ENCODE measurements at regions not wholly inside any gene's neighbourhood (a gene's known extent, or its start where the extent isn't known, plus 50 kb on each side); places are given as distances from the start of the nearest gene placed in this dataset.

DNA sequence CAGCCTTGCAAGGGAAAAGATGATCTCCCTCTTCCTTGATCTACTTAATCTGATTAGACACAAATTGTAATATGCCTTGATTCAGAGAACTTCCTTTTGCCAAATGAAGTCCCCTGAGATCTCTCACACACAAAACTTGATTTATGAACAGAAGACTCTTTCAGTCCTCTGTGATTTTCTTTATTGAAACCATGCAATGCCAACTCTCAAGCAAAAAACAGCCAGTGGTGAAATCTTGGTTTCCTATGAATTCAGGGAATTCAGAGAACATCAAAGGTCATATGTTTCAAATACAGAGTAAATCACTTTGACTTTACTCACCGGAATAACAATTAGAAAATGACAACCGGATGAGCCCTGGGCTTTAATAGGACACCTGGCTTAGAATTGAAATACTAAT, 211.7 kb downstream of the ABHD5 start:
- no peak for DNase-seq

DNA sequence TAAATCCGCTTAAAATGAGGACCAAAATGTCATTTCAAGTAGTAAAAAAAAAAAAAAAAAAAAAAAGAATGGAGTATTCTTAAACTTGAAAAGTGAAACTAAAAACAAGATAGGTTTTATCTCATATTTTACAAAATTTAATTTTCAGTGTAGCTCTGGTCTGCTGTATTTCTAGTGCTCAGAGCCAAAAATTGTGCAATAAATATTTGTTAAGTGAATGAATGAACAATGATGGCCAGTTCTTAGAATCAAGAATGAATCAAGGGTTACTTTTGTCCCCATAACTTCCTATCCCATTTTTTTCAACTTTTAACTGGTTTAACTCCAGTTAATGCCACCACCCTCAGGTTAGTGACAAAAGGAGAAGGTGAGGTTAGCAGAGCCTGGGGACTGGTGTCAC, 214.4 kb downstream of the ABHD5 start:
- DNase-seq: no peak

DNA sequence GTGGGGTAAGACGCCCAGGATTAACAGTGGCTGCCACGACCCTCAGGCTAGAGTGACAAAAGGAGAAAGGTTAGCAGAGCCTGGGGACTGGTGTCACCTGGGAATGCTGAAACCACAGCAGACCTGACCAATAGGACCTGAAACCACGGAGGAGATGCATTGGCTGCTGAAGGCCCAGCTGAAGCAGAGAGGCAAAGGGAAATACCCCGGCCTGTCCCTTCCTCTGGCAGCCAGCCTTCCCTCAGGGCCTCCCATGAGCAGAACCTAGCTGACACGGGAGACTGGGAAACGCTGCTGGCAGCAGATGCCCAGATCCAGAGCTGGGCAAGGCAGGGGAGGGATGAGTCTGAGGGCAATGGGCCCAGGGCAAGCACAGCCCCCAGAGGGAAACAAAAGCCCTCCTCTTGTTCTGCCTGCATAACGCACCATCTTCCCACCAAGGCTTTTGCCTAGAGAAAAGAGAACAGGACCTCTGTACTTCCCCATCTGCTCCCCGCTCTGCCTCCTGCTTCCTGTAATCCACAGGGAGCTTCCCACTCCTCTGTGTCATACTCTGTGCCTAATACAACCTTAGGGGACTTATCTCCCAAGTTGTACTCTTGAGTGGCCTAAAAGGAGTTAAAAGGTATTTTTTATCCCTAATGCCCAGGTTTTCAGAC, 216.2 kb downstream of the ABHD5 start:
- peak; percentile 85 to 93 (median 87) for DNase-seq

DNA sequence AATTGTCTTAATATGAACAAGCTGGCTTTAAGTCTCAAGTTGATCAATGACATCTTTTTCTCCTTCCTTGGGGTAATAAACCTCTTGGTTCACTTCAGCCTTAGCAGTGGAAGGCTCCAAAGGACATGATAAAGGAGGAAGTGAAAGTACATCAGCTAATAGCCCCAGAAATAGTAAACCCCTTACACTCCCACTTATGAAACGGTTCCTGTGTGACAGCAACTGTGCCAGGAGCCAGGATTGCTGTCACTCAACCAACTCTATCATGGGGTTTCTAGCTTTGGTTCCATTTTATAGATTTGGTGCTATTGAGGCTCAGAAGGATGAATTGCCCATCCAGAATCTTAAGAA, 216.7 kb downstream of the ABHD5 start:
- DNase-seq: peak; percentile 82 to 91 (median 85)

DNA sequence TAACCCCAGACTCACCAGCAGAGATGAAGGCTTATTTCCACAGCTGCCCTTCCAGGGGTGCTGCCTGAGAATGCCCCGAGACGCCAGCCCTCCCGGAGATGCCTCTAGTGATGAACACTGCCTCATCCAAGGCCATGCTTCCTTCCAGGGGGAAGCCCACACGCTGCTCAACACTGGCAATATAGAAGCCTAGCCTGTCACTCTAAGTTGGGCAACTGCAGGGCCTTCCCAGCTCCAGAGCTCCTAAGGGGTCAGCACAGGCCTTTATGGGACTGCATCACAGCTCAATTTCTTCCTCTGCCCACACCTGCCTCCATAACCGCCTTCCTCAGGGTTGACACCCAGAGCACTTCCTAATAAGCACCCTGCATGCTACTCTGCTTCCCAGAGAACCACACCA, 217.7 kb downstream of the ABHD5 start:
- DNase-seq: peak; percentile 27 to 58 (median 39)

DNA sequence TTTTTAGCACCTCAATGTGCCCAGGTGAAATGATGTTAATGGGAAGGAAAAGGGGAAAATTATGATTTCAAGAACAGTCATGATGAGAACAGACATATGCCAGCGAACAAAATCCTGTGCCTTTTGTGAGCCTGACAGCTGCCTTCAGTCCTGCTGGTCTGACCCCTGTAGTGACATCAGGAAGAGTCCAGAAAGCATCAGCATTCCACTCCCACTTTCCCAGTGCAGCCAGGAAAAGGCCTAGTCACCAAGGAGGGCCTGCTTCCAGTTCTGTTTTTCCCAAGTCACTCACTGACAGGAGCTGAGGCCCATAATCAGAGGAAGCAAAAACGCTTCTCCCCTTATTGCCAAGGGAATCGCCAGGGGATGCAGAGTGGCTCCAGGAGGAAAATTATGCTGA, 218.4 kb downstream of the ABHD5 start:
- DNase-seq: no peak

DNA sequence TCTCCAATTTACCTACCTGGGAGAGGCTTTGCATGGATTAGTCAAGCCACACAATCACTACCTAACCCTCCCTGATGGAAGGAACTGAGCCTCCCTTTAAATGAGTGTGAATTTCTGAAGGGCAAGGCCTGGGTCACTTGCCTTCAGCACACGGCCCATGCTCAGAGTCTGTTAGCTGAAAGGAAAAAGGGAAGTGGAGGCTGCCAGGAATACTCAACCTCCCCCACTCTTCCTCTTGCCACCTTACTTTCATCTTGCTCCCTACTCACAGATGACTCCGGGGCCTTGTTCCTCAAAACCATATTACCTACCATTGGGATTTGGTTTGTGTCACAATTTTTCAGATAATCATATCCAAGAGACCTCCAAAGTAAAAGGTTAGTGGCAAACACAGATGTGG, 220.0 kb downstream of the ABHD5 start:
- peak; percentile 42 to 63 (median 59) for DNase-seq

DNA sequence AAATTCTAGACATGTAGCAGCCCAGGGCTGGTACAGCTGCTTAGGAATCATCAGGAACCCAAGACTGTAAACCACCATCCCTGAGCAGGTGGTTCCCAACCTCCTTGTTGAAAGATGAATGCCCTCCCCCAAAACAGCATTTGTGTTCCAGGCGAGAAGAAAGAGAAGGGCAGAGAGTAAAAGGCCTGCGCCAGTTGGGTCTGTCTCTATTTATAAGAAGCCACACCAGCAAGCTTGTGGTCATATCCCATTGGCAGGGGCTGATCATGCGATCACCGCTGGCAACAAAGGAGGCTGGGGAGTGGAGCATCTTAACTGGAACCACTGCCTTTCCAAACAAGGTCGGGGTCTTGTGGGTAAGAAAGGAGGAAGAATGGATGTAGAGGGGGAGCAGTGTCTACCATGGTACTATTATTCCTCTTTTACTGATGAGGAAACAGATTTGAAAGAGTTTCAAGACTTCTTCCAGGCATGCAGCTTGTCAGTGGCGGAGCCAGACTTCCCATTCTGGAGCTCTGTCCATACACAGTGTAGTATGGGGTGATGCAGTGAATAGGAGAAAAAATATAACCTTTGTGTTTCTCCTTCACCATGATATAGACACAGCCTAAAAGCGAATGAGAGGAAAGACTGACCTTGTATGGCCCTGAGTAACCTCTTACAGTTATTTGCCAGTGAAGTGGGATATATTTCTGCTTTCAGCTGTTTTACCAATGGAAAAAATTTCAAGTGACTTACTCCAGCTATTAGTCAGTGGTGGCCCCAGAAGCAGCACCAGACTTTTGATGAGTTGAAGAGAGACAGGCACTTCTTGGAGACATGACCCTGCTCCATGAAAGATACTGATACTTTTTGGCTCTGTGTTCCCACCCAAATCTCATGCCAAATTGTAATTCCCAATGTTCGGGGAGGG, 222.6 kb downstream of the ABHD5 start:
- no peak for DNase-seq

DNA sequence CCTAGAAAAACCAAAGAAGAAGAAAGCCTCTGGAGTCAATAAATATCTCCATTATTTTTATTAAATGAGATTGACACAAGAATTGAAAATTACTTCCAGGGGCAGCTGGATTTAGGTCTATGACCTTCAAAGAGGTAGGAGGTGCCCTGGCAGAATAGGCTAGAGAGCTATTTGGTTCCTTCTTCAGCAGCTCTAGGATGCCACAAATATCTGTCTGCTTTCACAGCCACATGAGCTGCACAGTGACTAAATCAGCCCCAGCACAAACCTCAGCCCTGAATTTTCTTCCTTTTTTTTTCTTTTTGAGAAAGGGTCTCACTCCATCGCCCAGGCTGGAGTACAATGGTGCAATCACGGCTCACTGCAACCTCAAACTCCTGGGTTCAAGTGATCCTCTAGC, 223.5 kb downstream of the ABHD5 start:
- DNase-seq: no peak

DNA sequence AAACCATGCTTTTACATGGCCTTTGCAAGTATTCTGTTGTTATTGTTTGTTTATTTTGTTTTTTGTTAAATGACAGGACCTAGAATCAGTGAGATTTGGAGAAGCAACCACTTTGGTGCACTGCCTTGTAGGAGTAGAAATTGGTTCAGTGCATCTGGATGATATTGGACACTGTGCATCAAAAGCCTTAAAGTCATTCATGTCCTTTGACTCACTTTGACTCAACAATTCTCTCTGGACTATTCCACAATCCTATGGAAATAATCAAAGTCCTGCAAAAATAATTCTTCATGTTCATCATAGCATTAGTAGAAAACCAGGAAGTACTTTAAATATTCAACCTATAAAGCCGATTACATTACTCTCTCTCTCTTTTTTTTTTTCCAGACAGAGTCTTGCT, 224.8 kb downstream of the ABHD5 start:
- peak in 1 of 3 donors; percentile 12 for DNase-seq

DNA sequence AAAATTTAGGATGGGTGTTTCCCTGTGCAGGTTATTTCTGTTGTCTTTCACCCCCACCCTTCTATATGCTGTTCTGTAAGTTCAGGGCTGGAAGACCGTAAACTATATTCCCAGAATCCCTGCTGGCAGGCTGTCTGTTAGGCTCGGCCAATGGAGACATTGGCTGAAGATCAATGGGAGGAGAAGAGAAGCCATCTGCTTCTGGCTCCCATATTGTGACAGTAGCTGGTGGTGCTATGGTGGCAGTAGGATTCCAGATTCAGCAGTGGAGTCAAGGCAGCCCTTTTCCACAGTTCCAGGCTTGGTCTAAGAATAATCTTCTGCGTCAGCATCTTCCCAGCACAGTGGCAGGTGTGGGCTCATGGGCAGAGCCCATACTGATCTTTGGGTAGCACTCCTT, 226.6 kb downstream of the ABHD5 start:
- DNase-seq: no peak

DNA sequence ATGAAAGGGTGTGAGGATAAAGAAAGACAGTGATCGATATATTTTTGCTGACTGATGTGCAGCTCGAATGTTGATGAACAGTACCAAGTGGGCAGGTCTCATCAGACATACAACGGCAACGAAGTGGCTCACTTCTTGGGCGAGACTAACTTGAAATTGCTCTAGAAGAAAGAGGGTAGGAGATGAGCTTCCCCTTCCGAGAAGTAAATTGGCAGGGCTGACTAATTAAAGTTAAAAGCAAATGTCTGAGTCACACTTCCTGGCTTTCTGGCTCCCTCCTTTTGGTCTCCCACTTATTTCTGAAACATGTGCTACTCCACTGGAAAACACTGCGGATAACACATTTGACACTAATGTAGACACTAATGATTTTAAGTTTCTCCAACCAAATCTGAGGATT, 228.3 kb downstream of the ABHD5 start:
- peak; percentile 37 to 66 (median 52) for DNase-seq

DNA sequence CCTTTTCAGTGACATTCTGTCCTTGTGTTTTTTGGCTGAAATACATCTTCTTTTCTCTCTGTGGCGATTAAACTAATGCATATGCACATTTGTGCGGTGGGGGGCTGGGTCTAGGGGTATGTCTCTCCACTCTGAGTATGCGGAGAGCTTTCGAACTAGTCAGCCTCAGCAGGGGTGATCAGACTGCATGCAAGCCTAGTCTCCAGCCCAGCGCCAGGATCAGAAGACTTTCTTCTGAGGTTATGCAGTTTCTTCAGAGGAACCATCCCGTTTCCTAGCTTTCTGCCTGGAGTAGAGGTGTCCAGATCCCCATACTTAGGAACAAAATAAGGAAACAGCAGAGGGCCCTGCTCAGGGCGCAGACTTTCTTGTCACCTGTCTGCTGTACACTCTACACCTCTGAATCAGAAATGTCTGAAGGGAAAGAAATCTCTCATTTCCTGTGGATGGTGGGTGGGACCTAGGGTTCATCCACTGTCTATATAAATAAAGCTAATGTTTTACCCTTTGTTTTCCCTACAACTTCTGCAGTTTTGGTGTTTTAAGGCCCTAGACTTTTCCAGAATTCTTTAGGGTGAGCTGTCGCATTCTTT, 230.4 kb downstream of the ABHD5 start:
- DNase-seq: no peak

DNA sequence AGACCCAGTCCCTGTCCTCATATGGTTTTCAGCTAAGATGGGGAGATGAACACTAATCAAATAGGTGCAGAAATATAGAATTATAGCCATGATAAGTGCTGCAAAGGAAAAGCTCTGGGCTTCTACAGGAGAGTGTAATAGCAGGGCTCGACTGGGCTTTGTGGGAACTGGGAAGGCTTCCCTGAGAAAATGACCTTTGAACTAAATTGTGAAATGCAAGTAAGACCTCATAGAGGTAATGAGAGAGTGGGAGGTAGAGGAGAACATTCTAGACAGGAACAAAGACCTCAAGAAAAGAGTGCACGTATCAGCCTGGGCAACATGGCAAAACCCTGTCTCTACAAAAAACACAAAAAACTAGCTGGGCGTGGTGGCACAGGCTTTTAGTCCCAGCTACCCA, 231.6 kb downstream of the ABHD5 start:
- DNase-seq: no peak

DNA sequence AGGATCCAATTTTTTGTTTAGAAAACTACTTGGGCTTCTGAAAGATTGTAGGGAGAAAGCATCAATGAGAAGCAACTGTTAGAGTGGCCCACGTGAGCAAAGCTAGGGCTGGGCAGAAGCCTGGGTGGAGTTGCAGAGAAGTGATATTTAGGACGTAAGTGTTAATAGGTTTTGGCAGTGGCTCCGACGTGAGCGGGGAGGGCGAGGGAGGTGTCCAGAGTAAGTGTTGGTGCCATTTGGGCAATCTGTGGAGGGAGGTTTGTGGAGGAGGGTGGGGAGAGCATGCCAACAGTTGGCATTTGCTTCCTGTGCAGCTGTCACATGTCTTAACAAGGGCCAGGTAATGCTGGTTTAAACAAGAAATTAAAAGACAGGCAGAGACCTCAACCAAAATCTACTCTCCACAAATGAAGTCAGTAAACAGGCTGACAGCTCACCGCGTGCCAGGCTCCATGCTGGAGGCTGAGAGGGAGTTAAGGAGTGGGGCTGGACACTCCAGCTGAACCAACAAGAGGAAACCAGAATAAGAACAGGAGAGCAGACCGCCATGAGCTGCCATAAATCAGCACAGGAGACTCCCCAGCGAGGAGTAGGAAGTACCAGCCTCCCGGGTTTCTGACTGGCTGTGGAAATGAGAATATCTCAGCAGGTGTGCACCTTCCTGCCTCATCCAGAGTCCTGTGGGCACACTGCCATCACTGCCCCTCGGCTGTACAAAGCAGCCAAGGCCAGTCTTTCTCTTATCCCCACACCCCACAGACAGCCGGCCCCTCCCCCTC, 232.6 kb downstream of the ABHD5 start:
- DNase-seq: no peak

DNA sequence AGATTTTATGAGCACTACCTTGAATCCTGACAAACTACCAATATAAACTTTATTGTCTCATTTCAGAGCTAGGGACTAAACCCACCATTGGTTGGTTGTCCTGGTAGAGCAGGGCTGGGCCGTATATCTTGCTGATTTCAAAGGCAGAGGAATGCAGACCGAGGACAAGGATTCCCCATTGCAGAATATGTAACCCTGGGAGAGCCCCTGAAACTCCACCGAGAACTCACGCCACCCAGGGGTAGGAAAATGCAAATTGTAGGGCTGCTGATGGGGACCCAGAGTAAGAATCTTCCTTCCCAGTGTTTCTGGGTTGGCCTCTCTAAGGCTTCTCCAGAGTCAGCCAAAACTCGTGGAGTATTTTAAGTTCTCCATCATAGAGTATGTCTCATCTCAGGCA, 235.3 kb downstream of the ABHD5 start:
- no peak for DNase-seq

DNA sequence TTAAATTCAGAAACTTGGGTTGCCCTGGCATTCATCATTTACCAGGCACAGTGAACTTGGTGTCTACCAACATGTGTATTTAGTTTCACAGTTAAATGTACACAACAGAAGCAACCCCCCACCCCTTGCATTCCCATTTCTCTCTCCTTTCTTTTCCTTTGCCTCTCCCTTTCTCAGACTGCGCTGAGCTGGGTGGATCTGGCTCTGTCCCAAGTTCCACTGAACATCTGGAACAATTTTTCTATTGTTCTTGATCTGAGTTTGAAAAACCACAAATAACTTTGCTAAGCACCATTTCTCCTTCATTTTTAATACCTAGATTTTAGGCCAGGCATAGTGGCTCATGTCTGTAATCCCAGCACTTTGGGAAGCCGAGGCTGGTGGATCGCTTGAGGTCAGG, 242.2 kb downstream of the ABHD5 start:
- DNase-seq: no peak

DNA sequence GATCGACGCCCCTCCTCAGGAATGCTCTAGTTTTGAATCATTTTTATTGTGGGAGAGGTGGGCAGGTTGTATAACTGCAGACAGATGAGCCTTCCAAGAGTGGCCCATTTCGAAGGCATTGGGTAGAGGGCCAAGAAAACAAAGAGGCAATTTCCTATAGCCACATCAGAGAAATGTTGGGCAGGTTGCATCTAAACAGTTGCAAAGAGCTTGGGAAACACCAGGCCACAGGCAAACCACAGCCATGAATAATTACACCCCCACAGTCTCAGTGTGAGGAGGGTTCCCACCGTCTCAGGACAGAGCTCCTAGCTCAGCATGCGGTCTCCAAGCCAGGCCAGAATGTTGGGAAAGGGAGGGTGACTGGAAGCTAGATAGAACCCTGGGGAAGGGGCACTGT, 257.3 kb downstream of the ABHD5 start:
- peak in 1 of 3 donors; percentile 20 for DNase-seq

DNA sequence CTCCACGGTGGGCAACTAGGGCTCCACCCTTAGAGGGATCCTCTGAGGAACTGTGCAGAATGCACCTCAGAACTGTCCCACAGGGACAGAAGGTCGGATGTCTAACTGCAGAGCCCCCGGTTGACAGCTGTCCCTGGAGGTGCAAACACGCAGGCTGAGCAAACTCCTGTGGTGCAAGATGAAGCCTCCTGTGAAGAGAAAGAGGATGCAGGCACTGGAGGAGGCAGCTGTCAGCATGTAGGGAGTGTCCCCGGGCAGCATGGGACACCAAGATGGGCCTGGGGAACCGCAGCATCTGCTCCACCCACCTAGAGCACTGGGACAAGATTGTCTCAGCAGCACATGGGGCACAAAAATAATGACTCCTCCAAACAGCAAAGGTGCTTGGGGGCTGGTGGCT, 258.9 kb downstream of the ABHD5 start:
- DNase-seq: no peak

DNA sequence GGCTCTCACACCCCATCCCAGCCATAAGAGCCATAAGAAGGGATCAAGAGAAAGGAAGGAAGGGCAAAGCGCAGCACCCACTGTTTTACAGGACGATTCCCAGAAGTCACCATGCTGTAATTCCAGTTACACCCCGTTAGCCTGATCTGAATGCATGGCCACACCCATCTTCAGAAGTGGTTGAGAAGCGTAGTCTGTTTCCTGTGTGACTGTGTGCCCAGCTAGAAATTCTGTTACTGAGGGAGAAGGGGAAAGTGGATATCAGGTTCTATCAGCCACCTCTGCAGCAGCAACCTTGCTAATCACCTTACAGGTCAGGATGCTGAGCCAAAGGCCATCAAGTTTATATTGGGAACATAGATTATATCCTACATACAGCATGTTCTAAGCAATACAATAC, 260.0 kb downstream of the ABHD5 start:
- no peak for DNase-seq

DNA sequence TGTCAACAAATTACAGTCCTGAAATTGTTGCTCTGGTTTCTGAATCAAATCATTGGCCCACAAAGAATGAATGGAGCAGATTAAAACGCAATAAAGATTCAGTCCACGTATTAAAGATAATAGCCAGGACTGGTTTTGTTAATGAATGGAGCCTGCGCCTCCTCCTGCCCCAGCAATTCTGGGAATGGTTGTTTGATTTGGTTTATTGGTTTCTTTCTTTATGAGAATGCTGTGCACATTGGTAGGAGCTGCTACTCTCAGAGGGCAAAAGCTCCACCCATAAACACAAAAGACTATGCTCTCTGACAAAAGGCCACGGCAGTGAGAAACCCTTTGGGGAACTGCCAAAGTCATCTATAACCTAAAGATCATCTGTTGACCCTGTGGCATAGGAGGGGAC, 261.1 kb downstream of the ABHD5 start:
- no peak for DNase-seq

DNA sequence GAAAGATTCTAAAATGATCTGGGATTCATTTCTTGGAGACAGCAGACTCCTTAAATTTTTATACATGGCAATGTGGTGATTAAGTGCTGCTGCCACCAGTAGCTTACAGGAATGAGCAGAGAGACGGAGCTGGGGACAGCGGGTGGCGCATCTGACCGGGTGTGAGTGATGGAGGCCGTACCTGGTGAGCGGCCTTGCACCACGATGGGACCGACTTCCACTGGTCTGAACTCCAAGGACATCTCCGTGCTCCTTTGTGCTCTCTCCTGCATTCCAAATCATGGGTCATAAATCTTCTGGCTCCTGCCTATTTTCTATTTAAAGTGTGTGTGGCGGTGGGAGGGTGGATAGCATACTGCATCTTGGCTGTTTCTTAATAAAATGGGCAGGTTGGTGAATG, 262.6 kb downstream of the ABHD5 start:
- no peak for DNase-seq
